Endothelial cell of umbilical vein (primary cell): ENCODE measurements at regions not wholly inside any gene's neighbourhood (a gene's known extent, or its start where the extent isn't known, plus 50 kb on each side); places are given as distances from the start of the nearest gene placed in this dataset.

ENCODE experiments used
- BruUV-seq: library from RNA; stranded (reverse); fragments of 400-500 nt; replicated peaks from 2 replicates; lab custom pipeline; 2021; lab: Mats Ljungman, UMichigan
- CTCF ChIA-PET: fragments of 300-600, 350-600 bp; sonication (Branson Sonifier 250); formaldehyde crosslinking; loops from one replicate; lab custom pipeline; 2021; ENCODE audit warnings: antibody characterized with exemption, inconsistent platforms; lab: Charles Lee
- POLR2A ChIA-PET: fragments of 300-600, 350-600 bp; sonication (Branson Sonifier 250); formaldehyde crosslinking; loops from one replicate; lab custom pipeline; 2021; ENCODE audit warnings: antibody characterized with exemption, inconsistent platforms; lab: Charles Lee
- DNase-seq: peaks from one replicate; pipeline ENCODE4 v3.0.0-alpha.2; 2011; ENCODE audit warnings: low read depth, low spot score
- FAIRE-seq: peaks from 2 replicates; lab custom pipeline; 2011; peaks lifted over from hg19 to GRCh38; lab: Jason Lieb, UNC
- H2AFZ ChIP-seq: 2 replicates; pipeline ENCODE4 v1.6.0; 2012; ENCODE audit warnings: low read depth, low read length, control low read depth, inconsistent platforms
- H3K27ac ChIP-seq: 2 replicates; pipeline ENCODE4 v1.5.1; 2011; ENCODE audit warnings: low read depth, mild to moderate bottlenecking, control low read depth, low read length, moderate library complexity; ENCODE audit not compliant: insufficient read depth
- H3K27me3 ChIP-seq, 2 experiments: 2 replicates each; pipeline versions ENCODE4 v1.6.0 to v1.6.1; 2011; ENCODE audit warnings: low read length in 2 of 2, mixed read lengths in 1 of 2; ENCODE audit not compliant: control insufficient read depth in 2 of 2, insufficient read depth in 2 of 2
- H3K36me3 ChIP-seq, 2 experiments: 2 replicates in 1 of 2; 3 replicates in 1 of 2; pipeline ENCODE4 v1.5.1; 2011; ENCODE audit warnings: low read length in 2 of 2, mild to moderate bottlenecking in 1 of 2, moderate library complexity in 1 of 2; ENCODE audit not compliant: control insufficient read depth in 2 of 2, insufficient read depth in 2 of 2; ENCODE audit errors: extremely low read depth in 1 of 2
- H3K4me1 ChIP-seq: 3 replicates; pipeline ENCODE4 v1.5.1; 2011; ENCODE audit warnings: mild to moderate bottlenecking, low read length; ENCODE audit not compliant: control insufficient read depth, insufficient read depth; ENCODE audit errors: extremely low read depth
- H3K4me2 ChIP-seq: 2 replicates; pipeline ENCODE4 v1.6.1; 2011; ENCODE audit warnings: low read length, control low read depth, mixed read lengths; ENCODE audit not compliant: insufficient read depth
- H3K4me3 ChIP-seq, 3 experiments: fragments of 200-600 bp in 1 of 3; sonication (generic), shearing (Covaris generic) in 1 of 3; replicated peaks in 1 of 3; 2 replicates each; pipeline ENCODE4 v1.5.1; 2011 to 2016; ENCODE audit warnings: control low read depth in 3 of 3, low read length in 3 of 3, mild to moderate bottlenecking in 2 of 3, inconsistent platforms in 1 of 3, low read depth in 1 of 3, moderate library complexity in 1 of 3; ENCODE audit not compliant: insufficient read depth in 1 of 3
- H3K79me2 ChIP-seq: 2 replicates; pipeline ENCODE4 v1.6.0; 2012; ENCODE audit warnings: low read length, inconsistent platforms; ENCODE audit not compliant: control insufficient read depth, insufficient read depth
- H3K9ac ChIP-seq: replicated peaks from 2 replicates; pipeline ENCODE3; 2011; ENCODE audit warnings: low read length, control low read depth; ENCODE audit not compliant: insufficient read depth; ENCODE audit errors: extremely low read depth
- H3K9me1 ChIP-seq: replicated peaks from 3 replicates; pipeline ENCODE4 v1.6.0; 2011; ENCODE audit warnings: mild to moderate bottlenecking, low read length; ENCODE audit not compliant: control insufficient read depth, insufficient read depth; ENCODE audit errors: extremely low read depth
- H3K9me3 ChIP-seq: replicated peaks from 2 replicates; pipeline ENCODE4 v1.5.1; 2012; ENCODE audit warnings: low read length, inconsistent platforms; ENCODE audit not compliant: control insufficient read depth, insufficient read depth
- H4K20me1 ChIP-seq: replicated peaks from 2 replicates; pipeline ENCODE3; 2011; ENCODE audit warnings: mild to moderate bottlenecking, low read length; ENCODE audit not compliant: control insufficient read depth, insufficient read depth; ENCODE audit errors: extremely low read depth
- CTCF ChIP-seq, 2 donors: IDR thresholded peaks; 1 replicate in 1 of 2; 2 replicates in 1 of 2; pipeline ENCODE4 v1.5.1; 2011; ENCODE audit warnings: low read length in 2 of 2, mild to moderate bottlenecking in 2 of 2, moderate library complexity in 2 of 2, control low read depth in 1 of 2, inconsistent platforms in 1 of 2, low read depth in 1 of 2; ENCODE audit not compliant: insufficient read depth in 1 of 2; ENCODE audit errors: extremely low read depth in 1 of 2
- EZH2 ChIP-seq: IDR thresholded peaks from 2 replicates; pipeline ENCODE4 v1.6.1; 2012; ENCODE audit warnings: borderline replicate concordance, low read depth, mild to moderate bottlenecking, moderate library complexity, low read length, inconsistent platforms; ENCODE audit not compliant: severe bottlenecking
- FOS ChIP-seq: IDR thresholded peaks from 2 replicates; pipeline ENCODE4 v1.6.1; 2011; ENCODE audit warnings: mild to moderate bottlenecking, low read length, moderate library complexity, borderline replicate concordance; ENCODE audit not compliant: insufficient read depth
- GATA2 ChIP-seq: IDR thresholded peaks from 2 replicates; pipeline ENCODE4 v1.7.0; 2011; ENCODE audit warnings: low read depth, mild to moderate bottlenecking, moderate library complexity, mixed read lengths, low read length; ENCODE audit not compliant: insufficient read length, insufficient read depth
- JUN ChIP-seq: IDR thresholded peaks from 2 replicates; pipeline ENCODE4 v1.6.1; 2011; ENCODE audit warnings: borderline replicate concordance, low read depth; ENCODE audit not compliant: insufficient read length, insufficient read depth
- MAX ChIP-seq: IDR thresholded peaks from 2 replicates; pipeline ENCODE4 v1.6.1; 2011; ENCODE audit not compliant: insufficient read depth, insufficient read length
- MYC ChIP-seq: IDR thresholded peaks from one replicate; pipeline ENCODE4 v1.6.1; 2011; ENCODE audit warnings: mild to moderate bottlenecking, low read depth, low read length
- POLR2A ChIP-seq: IDR thresholded peaks from 2 replicates; pipeline ENCODE4 v1.6.1; 2012; ENCODE audit warnings: low read depth, mild to moderate bottlenecking, control low read depth, low read length
- POLR2AphosphoS5 ChIP-seq: IDR thresholded peaks from 2 replicates; pipeline ENCODE4 v1.6.1; 2012; ENCODE audit warnings: low read depth, mild to moderate bottlenecking, control low read depth, low read length, moderate library complexity; ENCODE audit not compliant: insufficient read depth
- dilution Hi-C: fragments of 300-500 bp; cut with MboI; formaldehyde crosslinking; loops from one replicate; pipeline ENCODE4 v1.15.0; 2019; ENCODE audit warnings: low sequenced_read_pairs; ENCODE audit not compliant: extremely low pct_ligation_motif_present
- intact Hi-C: fragments of 100-400 bp; cut with micrococcal nuclease; formaldehyde crosslinking; loops from one replicate; pipeline ENCODE4 v1.10.0; 2022

- H3K4me1 ChIP-seq, result no peaks in the 10 kb centered on the region
- no peak overlapping the region for H3K9ac ChIP-seq
- no peaks in the 10 kb centered on the region for H4K20me1 ChIP-seq
- no peaks in the 10 kb centered on the region for H3K36me3 ChIP-seq
- FAIRE-seq (no peak), DNase-seq (no peak)
- CTCF ChIA-PET, result interaction anchor here (0.9 kb wide), 1 partner anchor 13 kb away, joined by 3 read pairs; no protein-coding TSS in a partner anchor
- BruUV-seq, result no TSS peak
- POLR2A ChIA-PET, result no interaction called here
- no peak overlapping the region for H2AFZ ChIP-seq
- H3K27me3 ChIP-seq, result peaks cover 0 to 9% of the 10 kb centered on the region in 2 experiments
- H3K4me2 ChIP-seq, result no peak overlapping the region
- no peak overlapping the region for H3K4me3 ChIP-seq
- dilution Hi-C loops (no loop called here), intact Hi-C loops (no loop called here)
- H3K9me1 ChIP-seq, result no peaks in the 10 kb centered on the region
- no peak overlapping the region for H3K27ac ChIP-seq
- no peaks in the 10 kb centered on the region for H3K79me2 ChIP-seq
- H3K9me3 ChIP-seq, result no peaks in the 10 kb centered on the region
- TF ChIP-seq GATA2 (no peak), POLR2A (no peak), JUN (no peak), FOS (no peak), EZH2 (no peak), MAX (no peak), MYC (no peak), POLR2AphosphoS5 (no peak)
Observed at GRCh38 chr1:78234496-78234895, 188.7 kb downstream of the GIPC2 start.

- no peaks in the 10 kb centered on the region for H3K36me3 ChIP-seq
- no peaks in the 10 kb centered on the region for H3K79me2 ChIP-seq
- no peaks in the 10 kb centered on the region for H3K9me1 ChIP-seq
- no peaks in the 10 kb centered on the region for H3K9me3 ChIP-seq
- peaks cover 0 to 9% of the 10 kb centered on the region in 2 experiments for H3K27me3 ChIP-seq
- ChIA-PET CTCF (no interaction called here), POLR2A (no interaction called here)
- no peak overlapping the region for H3K9ac ChIP-seq
- H3K4me2 ChIP-seq, result no peak overlapping the region
- intact Hi-C loops (no loop called here), dilution Hi-C loops (no loop called here)
- no TSS peak for BruUV-seq
- H2AFZ ChIP-seq, result no peak overlapping the region
- DNase-seq (no peak), FAIRE-seq (no peak)
- no peak overlapping the region for H3K4me3 ChIP-seq
- no peak for TF ChIP-seq FOS
- no peak for TF ChIP-seq MYC
- no peak for TF ChIP-seq CTCF (IDR thresholded peaks at IDR 0.05; ENCODE audit: extremely low read depth in 1 of 2, insufficient read depth in 1 of 2, low read depth in 1 of 2, low read length in 2 of 2)
- no peak for TF ChIP-seq POLR2A
- TF ChIP-seq GATA2, result no peak
- no peak for TF ChIP-seq EZH2
- no peak for TF ChIP-seq POLR2AphosphoS5
- no peak for TF ChIP-seq MAX
- no peak for TF ChIP-seq JUN
- H3K27ac ChIP-seq, result no peak overlapping the region
- H4K20me1 ChIP-seq, result no peaks in the 10 kb centered on the region
- H3K4me1 ChIP-seq, result no peaks in the 10 kb centered on the region
Observed at GRCh38 chr1:78236716-78237115, 190.9 kb downstream of the GIPC2 start.
